Neuronal stem cell (in vitro differentiated cells): ENCODE measurements at regions not wholly inside any gene's neighbourhood (a gene's known extent, or its start where the extent isn't known, plus 50 kb on each side); places are given as distances from the start of the nearest gene placed in this dataset.
"Not testable (repeated sequence)": the region's sequence is repeated elsewhere in the genome, so short reads cannot be mapped to it uniquely, and the experiment has no call there.

ENCODE experiments used
- DNase-seq: peaks from one replicate; pipeline ENCODE4 v3.0.0-alpha.2; 2013; ENCODE audit warnings: low spot score
- H2AFZ ChIP-seq: one replicate; pipeline ENCODE4 v1.6.1; 2013; ENCODE audit warnings: mild to moderate bottlenecking, low read length, inconsistent platforms
- H2AK5ac ChIP-seq: 2 replicates; pipeline ENCODE4 v1.6.1; 2013; ENCODE audit warnings: low read depth, mild to moderate bottlenecking, inconsistent platforms, low read length, moderate library complexity, mixed read lengths
- H2BK120ac ChIP-seq: 2 replicates; pipeline ENCODE4 v1.6.1; 2013; ENCODE audit warnings: low read depth, mild to moderate bottlenecking, inconsistent platforms, low read length, moderate library complexity, mixed read lengths
- H2BK12ac ChIP-seq: one replicate; pipeline ENCODE4 v1.6.1; 2013; ENCODE audit warnings: low read length, inconsistent platforms
- H2BK15ac ChIP-seq: 2 replicates; pipeline ENCODE4 v1.6.1; 2013; ENCODE audit warnings: mild to moderate bottlenecking, low read length, inconsistent platforms, mixed read lengths
- H2BK5ac ChIP-seq: one replicate; pipeline ENCODE4 v1.6.1; 2013; ENCODE audit warnings: inconsistent platforms, mild to moderate bottlenecking, low read length, moderate library complexity
- H3K14ac ChIP-seq: one replicate; pipeline ENCODE4 v1.6.1; 2013; ENCODE audit warnings: low read length, inconsistent platforms
- H3K18ac ChIP-seq: 2 replicates; pipeline ENCODE4 v1.6.1; 2013; ENCODE audit warnings: low read length, inconsistent platforms
- H3K23ac ChIP-seq: 2 replicates; pipeline ENCODE4 v1.6.1; 2013; ENCODE audit warnings: low read depth, mild to moderate bottlenecking, mixed read lengths, low read length, inconsistent platforms; ENCODE audit not compliant: poor library complexity
- H3K27ac ChIP-seq: replicated peaks from 3 replicates; pipeline ENCODE4 v1.5.1; 2013; ENCODE audit warnings: low read length, inconsistent platforms
- H3K27me3 ChIP-seq, 3 experiments: 2 replicates each; pipeline ENCODE4 v1.6.1; 2013; ENCODE audit warnings: low read length in 3 of 3, mild to moderate bottlenecking in 2 of 3, inconsistent platforms in 1 of 3, low read depth in 1 of 3, mixed read lengths in 1 of 3, moderate library complexity in 1 of 3; ENCODE audit not compliant: control insufficient read depth in 3 of 3, insufficient read depth in 3 of 3
- H3K36me3 ChIP-seq, 2 donors: replicated peaks in 1 of 2; 2 replicates each; pipeline ENCODE4 v1.6.1; 2013; ENCODE audit warnings: low read length in 2 of 2; ENCODE audit not compliant: control insufficient read depth in 2 of 2, insufficient read depth in 2 of 2
- H3K4ac ChIP-seq: 2 replicates; pipeline ENCODE4 v1.6.1; 2013; ENCODE audit warnings: inconsistent platforms, mild to moderate bottlenecking, low read length, moderate library complexity
- H3K4me1 ChIP-seq, 2 donors: 1 replicate in 1 of 2; 2 replicates in 1 of 2; pipeline ENCODE4 v1.6.1; 2013; ENCODE audit warnings: low read length in 2 of 2, low read depth in 1 of 2; ENCODE audit not compliant: control insufficient read depth in 2 of 2, insufficient read depth in 1 of 2
- H3K4me2 ChIP-seq: one replicate; pipeline ENCODE4 v1.6.1; 2013; ENCODE audit warnings: mild to moderate bottlenecking, low read length, inconsistent platforms; ENCODE audit not compliant: insufficient read depth, poor library complexity, severe bottlenecking
- H3K4me3 ChIP-seq, 2 donors: 2 replicates each; pipeline ENCODE4 v1.5.1; 2013; ENCODE audit warnings: low read length in 2 of 2, mild to moderate bottlenecking in 2 of 2, inconsistent platforms in 1 of 2, moderate library complexity in 1 of 2
- H3K79me1 ChIP-seq: one replicate; pipeline ENCODE4 v1.6.1; 2013; ENCODE audit warnings: low read depth, mild to moderate bottlenecking, inconsistent platforms, low read length, moderate library complexity
- H3K9ac ChIP-seq: one replicate; pipeline ENCODE4 v1.6.1; 2013; ENCODE audit warnings: mild to moderate bottlenecking, low read depth, low read length, inconsistent platforms; ENCODE audit not compliant: poor library complexity
- H3K9me3 ChIP-seq, 2 donors: replicated peaks in 1 of 2; 2 replicates each; pipeline versions ENCODE3 to v1.6.1; 2013; ENCODE audit warnings: low read length in 2 of 2, mild to moderate bottlenecking in 2 of 2, inconsistent platforms in 1 of 2, low read depth in 1 of 2, mixed read lengths in 1 of 2, moderate library complexity in 1 of 2; ENCODE audit not compliant: control insufficient read depth in 2 of 2, insufficient read depth in 1 of 2
- H4K8ac ChIP-seq: one replicate; pipeline ENCODE4 v1.6.1; 2013; ENCODE audit warnings: low read depth, mild to moderate bottlenecking, inconsistent platforms, low read length, moderate library complexity
- H4K91ac ChIP-seq: one replicate; pipeline ENCODE4 v1.6.1; 2013; ENCODE audit warnings: low read length, low read depth, mild to moderate bottlenecking, inconsistent platforms; ENCODE audit not compliant: poor library complexity
- WGBS, 2 donors: extraction: QIAGEN DNeasy Blood & Tissue Kit; methylation state at CpG; one replicate each; pipeline ENCODE4 v1.1.7; 2013; ENCODE audit warnings: missing lambda C conversion rate in 2 of 2, mixed read lengths in 1 of 2; ENCODE audit not compliant: insufficient read length in 2 of 2, insufficient replicate concordance in 1 of 2; ENCODE audit errors: extremely low coverage in 2 of 2; 5-methylcytosine and 5-hydroxymethylcytosine counted together

DNA sequence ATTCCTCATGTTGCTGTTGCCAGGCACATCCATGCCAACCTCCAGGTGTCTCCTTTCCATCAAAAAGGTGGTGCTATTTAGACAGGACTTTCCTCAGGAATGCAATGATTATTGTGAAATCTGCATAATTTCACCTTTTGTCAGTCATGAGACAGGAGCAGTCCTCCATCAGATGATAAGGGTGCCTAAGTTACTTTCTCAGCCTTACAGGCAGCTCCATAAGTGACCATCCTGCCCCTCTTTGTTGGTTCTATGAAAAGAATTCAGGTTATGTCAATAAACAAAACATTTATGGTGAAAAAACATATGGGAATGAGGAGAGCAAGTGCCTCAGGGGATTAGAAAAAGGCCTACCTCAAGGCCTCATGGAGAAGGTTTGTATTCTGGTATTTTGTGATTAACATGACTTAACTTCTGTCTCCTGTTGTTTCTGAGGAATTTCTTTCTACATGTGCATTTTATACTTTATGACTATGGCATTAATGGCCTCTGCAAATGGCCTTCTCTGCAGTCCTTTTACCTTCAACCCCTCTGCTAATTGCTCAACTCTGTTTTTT lies 110.3 kb upstream of the DIAPH3 start:
- no peak overlapping the region for H3K4me3 ChIP-seq
- H4K91ac ChIP-seq: no peak overlapping the region
- H3K18ac ChIP-seq: no peak overlapping the region
- DNase-seq: no peak
- H2AFZ ChIP-seq: no peak overlapping the region
- H2BK120ac ChIP-seq: no peak overlapping the region
- H3K36me3 ChIP-seq: no peaks in the 10 kb centered on the region
- H3K14ac ChIP-seq: no peak overlapping the region
- H2BK15ac ChIP-seq: no peak overlapping the region
- no peaks in the 10 kb centered on the region for H3K27me3 ChIP-seq
- no peak overlapping the region for H3K23ac ChIP-seq
- H3K27ac ChIP-seq: no peak overlapping the region
- H3K9me3 ChIP-seq: no peaks in the 10 kb centered on the region
- no peak overlapping the region for H2BK5ac ChIP-seq
- no peak overlapping the region for H3K9ac ChIP-seq
- H2BK12ac ChIP-seq: no peak overlapping the region
- no peak overlapping the region for H3K4ac ChIP-seq
- no peaks in the 10 kb centered on the region for H3K79me1 ChIP-seq
- no peak overlapping the region for H4K8ac ChIP-seq
- no peaks in the 10 kb centered on the region for H3K4me1 ChIP-seq
- no peak overlapping the region for H2AK5ac ChIP-seq
- H3K4me2 ChIP-seq: no peak overlapping the region

DNA sequence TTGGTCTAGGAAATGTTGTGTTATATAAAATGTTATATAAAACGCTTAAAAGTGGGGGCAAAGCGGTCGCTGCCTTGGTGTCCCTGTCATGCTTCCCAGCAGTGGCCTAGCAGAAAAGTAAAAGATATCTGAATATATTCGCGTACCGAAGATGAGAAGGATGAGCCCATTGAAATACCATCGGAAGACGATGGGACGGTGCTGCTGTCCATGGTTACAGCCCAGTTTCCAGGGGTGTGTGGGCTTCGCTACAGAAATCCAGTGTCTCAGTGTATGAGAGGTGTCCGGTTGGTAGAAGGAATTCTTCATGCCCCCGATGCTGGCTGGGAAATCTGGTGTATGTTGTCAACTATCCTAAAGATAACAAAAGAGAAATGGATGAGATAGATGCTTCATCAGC lies 110.9 kb upstream of the DIAPH3 start:
- H3K79me1 ChIP-seq: no peaks in the 10 kb centered on the region
- H2AK5ac ChIP-seq: no peak overlapping the region
- no peak overlapping the region for H3K23ac ChIP-seq
- no peaks in the 10 kb centered on the region for H3K27me3 ChIP-seq
- no peak overlapping the region for H3K27ac ChIP-seq
- H2AFZ ChIP-seq: no peak overlapping the region
- no peaks in the 10 kb centered on the region for H3K4me1 ChIP-seq
- no peak overlapping the region for H3K9ac ChIP-seq
- H3K14ac ChIP-seq: no peak overlapping the region
- H2BK120ac ChIP-seq: no peak overlapping the region
- H4K91ac ChIP-seq: no peak overlapping the region
- no peak overlapping the region for H2BK15ac ChIP-seq
- no peak overlapping the region for H2BK12ac ChIP-seq
- no peaks in the 10 kb centered on the region for H3K9me3 ChIP-seq
- WGBS, 2 donors: no CpG with 5 or more reads among the region's 12 CpGs
- H3K18ac ChIP-seq: no peak overlapping the region
- no peak overlapping the region for H3K4me2 ChIP-seq
- DNase-seq: no peak
- no peak overlapping the region for H2BK5ac ChIP-seq
- no peak overlapping the region for H3K4me3 ChIP-seq
- H3K4ac ChIP-seq: no peak overlapping the region
- H3K36me3 ChIP-seq: no peaks in the 10 kb centered on the region
- H4K8ac ChIP-seq: no peak overlapping the region

DNA sequence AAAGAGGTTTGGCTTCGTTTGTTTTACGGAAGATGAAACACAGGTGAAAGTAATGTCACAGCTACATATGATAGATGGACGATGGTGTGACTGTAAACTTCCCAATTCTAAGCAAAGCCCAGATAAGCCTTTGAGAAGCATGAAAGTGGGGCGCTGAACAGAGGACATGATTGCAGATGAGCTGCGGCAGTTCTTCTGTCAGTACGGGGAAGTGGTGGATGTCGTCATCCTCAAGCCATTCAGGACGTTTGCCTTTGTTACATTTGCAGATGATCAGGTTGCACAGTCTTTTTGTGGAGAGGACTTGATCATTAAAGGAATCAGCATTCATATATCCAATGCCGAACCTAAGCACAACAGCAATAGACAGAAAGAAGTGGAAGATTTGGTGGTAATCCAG lies 111.5 kb upstream of the DIAPH3 start:
- Histone ChIP-seq H3K9ac (no peak overlapping the region), H3K79me1 (no peaks in the 10 kb centered on the region), H3K27me3 (no peaks in the 10 kb centered on the region), H2AK5ac (no peak overlapping the region), H4K8ac (no peak overlapping the region), H3K14ac (no peak overlapping the region), H3K9me3 (no peaks in the 10 kb centered on the region), H2BK120ac (no peak overlapping the region), H3K4me3 (no peak overlapping the region), H3K4ac (no peak overlapping the region), H3K4me1 (no peaks in the 10 kb centered on the region), H3K18ac (no peak overlapping the region), H3K27ac (no peak overlapping the region), H2BK15ac (no peak overlapping the region), H2AFZ (no peak overlapping the region), H3K4me2 (no peak overlapping the region), H3K23ac (no peak overlapping the region), H3K36me3 (no peaks in the 10 kb centered on the region), H2BK5ac (no peak overlapping the region), H2BK12ac (no peak overlapping the region), H4K91ac (no peak overlapping the region)
- no CpG with 5 or more reads among the region's 9 CpGs for WGBS, 2 donors
- DNase-seq: no peak

DNA sequence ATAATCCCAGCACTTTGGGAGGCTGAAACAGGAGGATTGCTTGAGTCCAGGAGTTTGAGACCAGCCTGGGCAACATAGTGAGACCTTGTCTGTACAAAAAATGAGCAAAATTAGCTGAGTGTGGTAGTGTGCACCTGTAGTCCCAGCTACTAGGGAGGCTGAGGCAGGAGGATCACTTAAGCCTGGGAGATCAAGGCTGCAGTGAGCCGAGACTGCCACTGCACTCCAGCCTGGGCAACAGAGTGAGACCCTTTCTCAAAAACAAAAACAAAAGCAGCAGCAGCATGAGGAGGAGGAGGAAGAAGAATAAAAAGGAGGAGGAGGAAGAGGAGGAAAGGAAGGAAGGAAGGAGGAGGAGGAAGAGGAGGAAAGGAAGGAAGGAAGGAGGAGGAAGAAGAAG lies 116.5 kb upstream of the TDRD3 start:
- H3K36me3 ChIP-seq, H3K23ac ChIP-seq, H3K79me1 ChIP-seq, H2BK12ac ChIP-seq, H3K4ac ChIP-seq, H3K18ac ChIP-seq, H4K8ac ChIP-seq, H3K9me3 ChIP-seq, H3K9ac ChIP-seq, H2AK5ac ChIP-seq, H2BK5ac ChIP-seq, H2BK15ac ChIP-seq, H3K4me3 ChIP-seq, DNase-seq, H3K27me3 ChIP-seq, H2BK120ac ChIP-seq, H3K4me2 ChIP-seq, H2AFZ ChIP-seq, H3K27ac ChIP-seq, H3K4me1 ChIP-seq, H4K91ac ChIP-seq, H3K14ac ChIP-seq: not testable (repeated sequence)
- WGBS, 2 donors: no CpG with 5 or more reads among the region's 1 CpG
